Neutrophil (primary cell): ENCODE measurements at regions not wholly inside any gene's neighbourhood (a gene's known extent, or its start where the extent isn't known, plus 50 kb on each side); places are given as distances from the start of the nearest gene placed in this dataset.

Experiments
- H3K27ac ChIP-seq: fragments of 200-600 bp; sonication (generic); 2 replicates; pipeline ENCODE4 v1.5.1; 2016; ENCODE audit warnings: mild to moderate bottlenecking, moderate library complexity
- H3K27me3 ChIP-seq: fragments of 200-600 bp; sonication (generic); 2 replicates; pipeline ENCODE4 v1.6.0; 2016; ENCODE audit warnings: mild to moderate bottlenecking
- H3K36me3 ChIP-seq: fragments of 200-600 bp; sonication (generic); 2 replicates; pipeline ENCODE4 v1.5.1; 2017
- H3K4me1 ChIP-seq, 2 experiments: fragments of 200-600 bp in 1 of 2; sonication (generic) in 1 of 2; 1 replicate in 1 of 2; 2 replicates in 1 of 2; pipeline versions ENCODE4 v1.5.1 to v1.6.1; 2013 to 2016; ENCODE audit warnings: low read depth in 1 of 2, low read length in 1 of 2, mild to moderate bottlenecking in 1 of 2, moderate library complexity in 1 of 2; ENCODE audit not compliant: control insufficient read depth in 1 of 2, insufficient read depth in 1 of 2
- H3K4me3 ChIP-seq, 2 experiments: fragments of 200-600 bp in 1 of 2; sonication (generic) in 1 of 2; 1 replicate in 1 of 2; 2 replicates in 1 of 2; pipeline ENCODE4 v1.5.1; 2013 to 2016; ENCODE audit warnings: low read depth in 1 of 2, low read length in 1 of 2, mild to moderate bottlenecking in 1 of 2, moderate library complexity in 1 of 2
- H3K9me3 ChIP-seq: fragments of 200-600 bp; sonication (generic); 2 replicates; pipeline ENCODE4 v1.5.1; 2016
- CTCF ChIP-seq: fragments of 200-600 bp; sonication (generic); IDR thresholded peaks from 2 replicates; pipeline ENCODE4 v1.5.1; 2016; ENCODE audit warnings: antibody characterized with exemption

GRCh38 chr7:156121956-156122355, 309.7 kb upstream of the SHH start:
- H3K4me1 ChIP-seq: no peaks in the 10 kb centered on the region
- no peaks in the 10 kb centered on the region for H3K9me3 ChIP-seq
- H3K36me3 ChIP-seq: no peaks in the 10 kb centered on the region
- H3K27ac ChIP-seq: no peak overlapping the region
- no peaks in the 10 kb centered on the region for H3K27me3 ChIP-seq
- H3K4me3 ChIP-seq: no peak overlapping the region
- no peak for TF ChIP-seq CTCF

- H3K4me3 ChIP-seq: no peak overlapping the region
- H3K9me3 ChIP-seq: no peaks in the 10 kb centered on the region
- no peak for TF ChIP-seq CTCF
- no peaks in the 10 kb centered on the region for H3K27me3 ChIP-seq
- H3K36me3 ChIP-seq: no peaks in the 10 kb centered on the region
- H3K4me1 ChIP-seq: no peaks in the 10 kb centered on the region
- no peak overlapping the region for H3K27ac ChIP-seq
Observed at GRCh38 chr7:156121434-156121833, 309.2 kb upstream of the SHH start.

GRCh38 chr7:156120552-156120951, 308.3 kb upstream of the SHH start:
- H3K4me3 ChIP-seq: no peak overlapping the region
- H3K27me3 ChIP-seq: no peaks in the 10 kb centered on the region
- no peak overlapping the region for H3K27ac ChIP-seq
- H3K9me3 ChIP-seq: no peaks in the 10 kb centered on the region
- H3K36me3 ChIP-seq: no peaks in the 10 kb centered on the region
- no peaks in the 10 kb centered on the region for H3K4me1 ChIP-seq
- TF ChIP-seq CTCF: no peak

- Histone ChIP-seq H3K27me3 (no peaks in the 10 kb centered on the region), H3K36me3 (no peaks in the 10 kb centered on the region), H3K4me3 (no peak overlapping the region), H3K27ac (no peak overlapping the region), H3K9me3 (no peaks in the 10 kb centered on the region), H3K4me1 (no peaks in the 10 kb centered on the region)
- TF ChIP-seq CTCF: no peak
Observed at GRCh38 chr7:156119771-156120170, 307.5 kb upstream of the SHH start.

GRCh38 chr7:156118248-156118645, 306.0 kb upstream of the SHH start:
- no peak overlapping the region for H3K4me3 ChIP-seq
- no peaks in the 10 kb centered on the region for H3K36me3 ChIP-seq
- no peaks in the 10 kb centered on the region for H3K9me3 ChIP-seq
- TF ChIP-seq CTCF: no peak
- H3K4me1 ChIP-seq: no peaks in the 10 kb centered on the region
- H3K27me3 ChIP-seq: no peaks in the 10 kb centered on the region
- no peak overlapping the region for H3K27ac ChIP-seq

GRCh38 chr7:156117542-156118247, 305.4 kb upstream of the SHH start:
- no peak for TF ChIP-seq CTCF
- no peaks in the 10 kb centered on the region for H3K9me3 ChIP-seq
- H3K4me3 ChIP-seq: no peak overlapping the region
- H3K4me1 ChIP-seq: no peaks in the 10 kb centered on the region
- H3K27ac ChIP-seq: no peak overlapping the region
- H3K36me3 ChIP-seq: no peaks in the 10 kb centered on the region
- no peaks in the 10 kb centered on the region for H3K27me3 ChIP-seq
